RWPE2 (cell line): ENCODE measurements at regions not wholly inside any gene's neighbourhood (a gene's known extent, or its start where the extent isn't known, plus 50 kb on each side); places are given as distances from the start of the nearest gene placed in this dataset.

Experiments used
- ATAC-seq: fragments of 200-7000 bp; cut with Tn5 transposase; 3 replicates; pipeline ENCODE4 v1.9.1; 2021; ENCODE audit warnings: low read depth
- DNase-seq: peaks from one replicate; pipeline ENCODE4 v3.0.0-alpha.2; 2020; ENCODE audit warnings: low spot score
- H3K27ac ChIP-seq: fragments of 450-650 bp; 2 replicates; pipeline ENCODE4 v1.5.1; 2017; ENCODE audit warnings: mild to moderate bottlenecking; ENCODE audit not compliant: poor library complexity, severe bottlenecking
- H3K27me3 ChIP-seq: fragments of 250-450 bp; sonication (Bioruptor Pico); 2 replicates; pipeline ENCODE4 v1.5.1; 2021; ENCODE audit warnings: mild to moderate bottlenecking, moderate library complexity; ENCODE audit not compliant: insufficient read depth, poor library complexity, severe bottlenecking
- H3K36me3 ChIP-seq: fragments of 250-450 bp; sonication (Bioruptor Pico); 2 replicates; pipeline ENCODE4 v1.5.1; 2020; ENCODE audit warnings: low read depth, mild to moderate bottlenecking, moderate library complexity
- H3K4me1 ChIP-seq: fragments of 250-450 bp; sonication (Bioruptor Pico); 2 replicates; pipeline ENCODE4 v1.5.1; 2021; ENCODE audit warnings: mild to moderate bottlenecking, moderate library complexity; ENCODE audit not compliant: insufficient read depth, poor library complexity, severe bottlenecking
- H3K4me3 ChIP-seq: fragments of 250-450 bp; sonication (Bioruptor Pico); 2 replicates; pipeline ENCODE4 v1.5.1; 2021; ENCODE audit warnings: mild to moderate bottlenecking, moderate library complexity; ENCODE audit not compliant: severe bottlenecking
- H3K9me3 ChIP-seq: fragments of 250-450 bp; sonication (Bioruptor Pico); 2 replicates; pipeline ENCODE4 v1.5.1; 2021; ENCODE audit warnings: mild to moderate bottlenecking, moderate library complexity; ENCODE audit not compliant: severe bottlenecking
- TF ChIP-seq, protein P1 (sequence below): fragments of 450-650 bp; IDR thresholded peaks from one replicate; pipeline ENCODE4 v1.5.1; 2017; ENCODE audit warnings: mild to moderate bottlenecking, moderate library complexity; ENCODE audit not compliant: poor library complexity, severe bottlenecking

DNA sequence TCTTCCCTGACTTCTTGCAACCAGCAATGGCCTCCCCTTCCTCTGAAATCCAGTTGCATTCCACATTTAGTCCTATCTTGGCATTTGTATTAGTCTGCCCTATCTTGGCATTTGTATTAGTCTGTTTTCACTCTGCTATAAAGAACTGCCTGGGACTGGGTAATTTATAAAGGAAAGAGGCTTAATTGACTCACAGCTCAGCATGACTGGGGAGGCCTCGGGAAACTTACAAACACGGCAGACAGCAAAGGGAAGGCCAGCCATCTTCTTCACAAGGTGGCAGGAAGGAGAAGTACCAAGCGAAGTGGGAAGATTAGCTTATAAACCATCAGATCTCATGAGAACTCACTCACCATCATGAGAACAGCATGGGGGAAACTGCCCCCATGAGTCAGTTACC lies 234.5 kb upstream of the COPS8 start:
- Histone ChIP-seq H3K9me3 (no peaks in the 10 kb centered on the region), H3K4me3 (no peak overlapping the region), H3K4me1 (no peaks in the 10 kb centered on the region), H3K36me3 (no peaks in the 10 kb centered on the region), H3K27ac (no peak overlapping the region), H3K27me3 (no peaks in the 10 kb centered on the region)
- DNase-seq (no peak), ATAC-seq (no peak)
- TF ChIP-seq, protein P1, sequence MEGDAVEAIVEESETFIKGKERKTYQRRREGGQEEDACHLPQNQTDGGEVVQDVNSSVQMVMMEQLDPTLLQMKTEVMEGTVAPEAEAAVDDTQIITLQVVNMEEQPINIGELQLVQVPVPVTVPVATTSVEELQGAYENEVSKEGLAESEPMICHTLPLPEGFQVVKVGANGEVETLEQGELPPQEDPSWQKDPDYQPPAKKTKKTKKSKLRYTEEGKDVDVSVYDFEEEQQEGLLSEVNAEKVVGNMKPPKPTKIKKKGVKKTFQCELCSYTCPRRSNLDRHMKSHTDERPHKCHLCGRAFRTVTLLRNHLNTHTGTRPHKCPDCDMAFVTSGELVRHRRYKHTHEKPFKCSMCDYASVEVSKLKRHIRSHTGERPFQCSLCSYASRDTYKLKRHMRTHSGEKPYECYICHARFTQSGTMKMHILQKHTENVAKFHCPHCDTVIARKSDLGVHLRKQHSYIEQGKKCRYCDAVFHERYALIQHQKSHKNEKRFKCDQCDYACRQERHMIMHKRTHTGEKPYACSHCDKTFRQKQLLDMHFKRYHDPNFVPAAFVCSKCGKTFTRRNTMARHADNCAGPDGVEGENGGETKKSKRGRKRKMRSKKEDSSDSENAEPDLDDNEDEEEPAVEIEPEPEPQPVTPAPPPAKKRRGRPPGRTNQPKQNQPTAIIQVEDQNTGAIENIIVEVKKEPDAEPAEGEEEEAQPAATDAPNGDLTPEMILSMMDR = no peak

DNA sequence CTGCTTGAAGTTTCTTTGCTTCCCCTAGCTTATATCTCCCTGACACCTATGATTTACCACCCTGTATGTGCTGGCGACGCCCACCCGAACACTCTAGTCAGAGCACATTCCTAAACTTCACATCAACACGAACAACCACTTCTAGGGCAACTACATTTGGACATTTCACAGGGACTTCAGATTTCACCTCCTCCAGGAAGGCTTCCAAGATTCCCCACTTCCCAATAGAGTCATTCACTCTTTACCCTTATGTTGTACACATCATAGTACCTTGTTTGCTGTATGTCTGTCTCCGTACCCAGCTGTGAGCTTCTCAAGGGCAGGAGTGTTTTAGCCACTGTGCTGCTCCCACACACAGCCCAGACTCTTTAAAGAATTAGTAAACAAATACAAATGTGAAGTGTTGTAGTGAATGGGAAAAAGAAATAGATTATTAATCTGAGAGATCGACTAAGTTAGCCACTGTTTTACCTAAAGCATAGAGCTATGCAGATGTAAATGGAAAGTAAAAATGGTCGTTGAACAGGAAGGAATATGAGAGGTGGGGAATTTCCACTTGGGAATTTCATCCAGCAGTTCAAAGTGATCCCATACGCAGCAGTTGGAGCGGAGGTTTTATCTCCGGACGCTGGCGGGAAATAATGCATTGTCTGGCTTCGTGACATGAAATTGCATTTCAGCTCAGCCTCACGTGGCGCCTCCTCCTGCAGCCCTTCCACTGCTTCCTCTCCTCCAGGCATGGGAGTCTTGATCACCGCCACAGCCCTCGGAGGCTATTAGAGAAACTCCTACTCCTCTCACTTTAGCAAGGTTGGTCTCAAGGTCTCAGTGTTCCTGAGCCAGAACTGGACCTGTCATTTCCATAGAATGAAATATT lies 233.4 kb upstream of the COPS8 start:
- no peak; the same call in 2 of the 3 replicates for ATAC-seq
- no peak for DNase-seq
- Histone ChIP-seq H3K27ac (no peak overlapping the region), H3K4me1 (no peaks in the 10 kb centered on the region), H3K27me3 (no peaks in the 10 kb centered on the region), H3K9me3 (no peaks in the 10 kb centered on the region), H3K4me3 (no peak overlapping the region), H3K36me3 (no peaks in the 10 kb centered on the region)
- TF ChIP-seq, protein P1 = no peak

DNA sequence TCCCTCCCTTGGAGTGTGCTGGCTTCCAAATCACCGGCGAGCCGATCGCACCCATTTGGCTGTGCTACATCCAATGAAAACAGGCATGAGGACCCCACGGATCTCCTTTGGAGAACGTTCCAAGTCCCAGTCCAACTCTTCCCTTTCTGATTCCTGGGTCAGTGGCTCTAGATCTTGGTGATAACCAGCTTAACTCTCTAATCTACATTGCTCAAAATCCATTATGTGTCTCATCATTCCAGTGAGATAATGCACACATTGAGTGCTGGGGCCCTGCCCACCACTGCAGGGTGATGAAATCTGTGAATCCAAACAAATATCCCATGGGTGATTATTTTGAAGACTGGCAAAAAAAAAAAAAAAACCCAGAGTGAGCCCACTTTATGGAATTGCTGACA lies 232.7 kb upstream of the COPS8 start:
- TF ChIP-seq, protein P1 = no peak
- H3K27ac ChIP-seq = no peak overlapping the region
- no peak for DNase-seq
- no peaks in the 10 kb centered on the region for H3K9me3 ChIP-seq
- H3K4me1 ChIP-seq = no peaks in the 10 kb centered on the region
- no peaks in the 10 kb centered on the region for H3K36me3 ChIP-seq
- no peak overlapping the region for H3K4me3 ChIP-seq
- H3K27me3 ChIP-seq = no peaks in the 10 kb centered on the region
- no peak for ATAC-seq

DNA sequence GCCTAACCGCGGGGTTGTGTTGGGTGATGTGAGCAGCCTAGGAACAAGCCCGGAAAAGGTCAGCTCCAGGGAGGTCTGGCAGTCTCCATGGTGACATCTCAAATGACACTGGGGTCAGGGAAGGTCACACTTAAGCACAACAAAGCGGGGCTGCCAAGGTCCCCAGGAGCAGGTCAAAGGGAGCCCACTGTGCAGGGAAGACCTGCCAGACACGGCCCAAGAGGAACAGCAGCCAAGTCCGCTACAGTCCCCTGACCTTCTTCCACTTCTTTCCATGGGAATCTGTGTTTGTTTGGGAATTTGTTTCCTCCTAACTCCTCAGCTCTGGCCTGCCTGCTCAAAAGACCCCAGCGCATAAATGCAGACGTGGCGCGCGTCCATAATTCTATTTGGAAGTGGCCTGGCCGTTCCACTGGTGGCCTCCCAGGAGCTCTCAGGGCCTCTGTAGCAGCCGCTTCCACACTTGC lies 232.1 kb upstream of the COPS8 start:
- TF ChIP-seq, protein P1 = no peak

DNA sequence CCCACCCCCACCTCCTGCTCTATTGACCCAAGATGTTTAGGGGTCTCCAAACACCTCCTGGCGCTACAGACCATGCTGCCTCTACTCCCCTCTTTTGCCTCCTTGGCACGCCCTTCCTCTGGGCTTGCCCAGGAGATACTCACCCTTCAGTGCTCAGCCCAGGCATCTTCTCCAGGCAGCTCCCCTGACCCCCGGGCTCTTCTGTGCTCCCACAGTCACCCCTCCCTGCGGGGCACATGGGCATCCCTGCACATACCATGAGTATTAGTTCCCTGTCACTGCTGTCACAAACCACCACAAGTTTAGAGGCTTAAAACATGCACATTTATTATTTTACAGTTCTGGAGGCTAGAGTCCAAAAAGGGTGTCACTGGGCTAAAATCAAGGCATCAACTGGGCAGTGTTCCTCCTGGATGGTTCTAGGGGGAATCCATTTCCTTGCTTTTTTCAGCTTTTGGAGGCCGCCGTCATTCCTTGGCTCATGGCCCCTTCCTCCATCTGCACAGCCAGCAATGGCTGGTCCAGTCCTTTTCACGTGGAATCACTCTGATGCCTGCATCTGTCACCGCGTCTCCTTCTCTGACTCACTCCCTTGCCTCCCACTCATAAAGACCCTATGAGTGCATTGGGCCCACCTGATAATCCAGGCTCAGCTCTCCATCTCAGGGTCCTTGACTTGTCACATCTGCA lies 230.4 kb upstream of the COPS8 start:
- DNase-seq (no peak), ATAC-seq (no peak)
- H3K9me3 ChIP-seq = no peaks in the 10 kb centered on the region
- no peaks in the 10 kb centered on the region for H3K4me1 ChIP-seq
- TF ChIP-seq, protein P1 = no peak
- no peak overlapping the region for H3K4me3 ChIP-seq
- H3K27me3 ChIP-seq = no peaks in the 10 kb centered on the region
- no peaks in the 10 kb centered on the region for H3K36me3 ChIP-seq
- H3K27ac ChIP-seq = no peak overlapping the region

More for the DNA sequence above, 232.1 kb upstream of the COPS8 start:
- H3K4me1 ChIP-seq = no peaks in the 10 kb centered on the region
- H3K27me3 ChIP-seq = no peaks in the 10 kb centered on the region
- H3K36me3 ChIP-seq = no peaks in the 10 kb centered on the region
- H3K27ac ChIP-seq = no peak overlapping the region
- no peaks in the 10 kb centered on the region for H3K9me3 ChIP-seq
- DNase-seq = no peak
- ATAC-seq = no peak
- H3K4me3 ChIP-seq = no peak overlapping the region
